NB4 (cell line): ENCODE measurements at regions not wholly inside any gene's neighbourhood (a gene's known extent, or its start where the extent isn't known, plus 50 kb on each side); places are given as distances from the start of the nearest gene placed in this dataset.

ENCODE experiments used
- DNase-seq: peaks from one replicate; pipeline ENCODE4 v3.0.0; 2010; ENCODE audit warnings: low read depth
- H3K4me3 ChIP-seq: one replicate; pipeline ENCODE4 v1.5.1; 2011; ENCODE audit warnings: mild to moderate bottlenecking, low read depth, low read length, moderate library complexity
- CTCF ChIP-seq: IDR thresholded peaks from one replicate; pipeline ENCODE4 v1.5.1; 2012; ENCODE audit warnings: low read depth, low read length
- MAX ChIP-seq: IDR thresholded peaks from 2 replicates; pipeline ENCODE4 v1.6.1; 2011; ENCODE audit warnings: low read depth, low read length
- MYC ChIP-seq: IDR thresholded peaks from 2 replicates; pipeline ENCODE4 v1.6.1; 2011; ENCODE audit warnings: low read depth, low read length
- POLR2A ChIP-seq: IDR thresholded peaks from 2 replicates; pipeline ENCODE4 v1.6.1; 2011; ENCODE audit warnings: mild to moderate bottlenecking; ENCODE audit not compliant: insufficient read length; ENCODE audit errors: extremely low read depth

GRCh38 chr12:19648591-19648990 is 209.3 kb downstream of the AEBP2 start:
- TF ChIP-seq CTCF: no peak
- no peak for TF ChIP-seq MAX
- no peak for TF ChIP-seq MYC
- TF ChIP-seq POLR2A: no peak
- H3K4me3 ChIP-seq: no peak overlapping the region
- no peak for DNase-seq

GRCh38 chr12:19652386-19652785 is 213.1 kb downstream of the AEBP2 start:
- DNase-seq: no peak
- TF ChIP-seq CTCF: no peak
- no peak for TF ChIP-seq MAX
- TF ChIP-seq POLR2A: no peak
- TF ChIP-seq MYC: no peak
- no peak overlapping the region for H3K4me3 ChIP-seq

- no peak overlapping the region for H3K4me3 ChIP-seq
- TF ChIP-seq MYC: no peak
- no peak for TF ChIP-seq CTCF
- no peak for TF ChIP-seq MAX
- TF ChIP-seq POLR2A: no peak
- DNase-seq: no peak
Observed at GRCh38 chr12:19654650-19655376, 215.5 kb downstream of the AEBP2 start.

- TF ChIP-seq POLR2A: no peak
- TF ChIP-seq CTCF: no peak
- no peak for TF ChIP-seq MYC
- TF ChIP-seq MAX: no peak
- no peak for DNase-seq
- H3K4me3 ChIP-seq: no peak overlapping the region
Observed at GRCh38 chr12:19657118-19657731, 217.9 kb downstream of the AEBP2 start.

GRCh38 chr12:19657732-19658130 is 218.4 kb downstream of the AEBP2 start:
- DNase-seq: no peak
- TF ChIP-seq CTCF (no peak), MAX (no peak), MYC (no peak), POLR2A (no peak)
- H3K4me3 ChIP-seq: no peak overlapping the region
